ENCODE measurements at regions not wholly inside any gene's neighbourhood (a gene's known extent, or its start where the extent isn't known, plus 50 kb on each side); places are given as distances from the start of the nearest gene placed in this dataset.
A peak's percentile ranks its signal among the peaks of the same experiment; 100 is the strongest.
"Not testable (repeated sequence)": the region's sequence is repeated elsewhere in the genome, so short reads cannot be mapped to it uniquely, and the experiment has no call there.

DNA sequence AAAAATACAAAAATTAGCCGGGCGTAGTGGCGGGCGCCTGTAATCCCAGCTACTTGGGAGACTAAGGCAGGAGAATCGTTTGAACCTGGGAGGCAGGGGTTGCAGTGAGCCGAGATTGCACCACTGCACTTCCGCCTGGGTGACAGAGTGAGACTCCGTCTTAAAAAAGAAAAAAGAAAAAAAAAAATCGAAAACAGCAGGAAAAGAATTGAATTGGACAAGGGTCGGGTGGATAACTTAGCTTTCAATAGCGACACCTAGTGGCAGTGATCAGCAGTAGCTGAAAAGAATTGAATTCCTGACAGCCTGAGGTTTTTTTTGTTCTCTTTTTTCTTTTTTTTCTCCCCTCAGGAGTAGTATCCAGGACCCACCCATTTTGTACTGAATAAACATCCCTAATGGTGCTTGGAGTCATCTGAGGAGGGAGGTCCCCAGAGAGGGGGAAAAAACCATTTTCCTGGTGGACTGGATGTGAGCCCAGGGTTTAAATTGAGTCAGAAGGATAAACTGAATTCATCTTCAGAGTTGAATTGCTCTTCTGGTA is 55.1 kb downstream of the CYCS start:
- peak; percentile 86 for DNase-seq (ENCODE audit: low spot score)

DNA sequence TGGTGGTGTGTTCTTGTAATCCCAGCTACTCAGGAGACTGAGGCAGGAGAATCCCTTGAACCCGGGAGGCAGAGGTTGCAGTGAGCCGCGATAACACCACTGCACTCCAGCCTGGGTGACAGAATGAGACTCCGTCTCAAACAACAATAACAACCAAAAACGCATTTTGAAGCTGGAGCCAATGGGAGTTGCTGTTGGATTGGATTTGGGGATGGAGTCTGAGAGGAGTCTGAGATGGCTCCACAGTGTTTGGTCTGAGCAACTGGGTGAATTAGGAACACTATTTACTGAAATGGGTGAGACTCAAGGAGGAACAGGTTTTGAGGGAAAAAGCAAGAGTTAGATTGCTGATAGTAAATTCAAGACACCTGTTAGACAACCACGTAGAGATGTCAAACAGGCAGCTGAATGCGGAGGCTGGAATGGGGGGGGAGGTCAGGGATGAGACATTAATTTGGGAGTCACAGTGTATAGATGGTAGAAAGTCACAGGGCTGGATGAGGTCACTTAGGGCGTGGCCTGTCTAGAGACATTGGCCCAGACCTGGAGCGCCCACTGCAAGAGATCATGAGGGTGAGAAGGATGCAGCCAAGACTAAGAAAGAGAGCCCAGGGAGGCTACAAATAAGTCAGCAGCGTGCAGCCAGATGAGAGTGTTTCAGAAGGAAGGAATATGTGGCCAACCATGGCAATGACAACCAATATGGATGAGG is 56.4 kb downstream of the CYCS start:
- DNase-seq (ENCODE audit: low spot score): peak; percentile 14

DNA sequence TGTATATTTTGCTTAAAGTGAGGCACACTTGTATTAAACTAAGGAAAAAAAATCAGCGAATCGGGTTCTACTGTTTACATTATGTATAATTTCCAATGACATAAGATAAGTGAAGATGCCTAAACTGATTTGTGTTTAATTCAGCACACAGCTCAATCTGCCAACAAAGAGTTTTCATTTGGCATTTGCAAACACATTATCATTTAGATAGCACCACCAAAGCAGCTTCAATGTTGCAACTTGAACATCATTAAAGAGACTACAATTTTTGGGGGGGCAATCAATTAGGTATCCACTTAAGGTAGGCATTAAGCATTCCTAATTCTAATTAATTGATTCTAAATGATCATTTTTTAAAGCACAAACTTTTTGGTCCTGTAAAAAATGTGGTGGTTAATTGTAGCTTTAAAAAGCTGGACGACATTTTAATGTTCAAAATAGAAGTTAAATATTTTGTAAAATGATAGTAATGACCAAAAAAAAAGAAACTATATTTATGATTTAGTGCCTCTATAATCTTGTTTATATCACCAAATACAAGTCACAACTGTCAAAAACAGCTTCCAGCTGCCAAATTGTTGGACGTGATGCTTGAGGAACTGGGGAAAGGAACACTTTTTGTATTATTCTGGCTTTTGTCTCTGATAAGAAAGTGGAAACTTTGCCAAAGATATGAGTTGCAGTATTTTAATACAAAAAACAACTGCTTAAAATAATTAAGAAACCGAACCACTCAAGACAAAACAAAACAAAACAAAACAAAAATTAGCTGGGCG is 57.1 kb downstream of the CYCS start:
- DNase-seq (ENCODE audit: low spot score): no peak

DNA sequence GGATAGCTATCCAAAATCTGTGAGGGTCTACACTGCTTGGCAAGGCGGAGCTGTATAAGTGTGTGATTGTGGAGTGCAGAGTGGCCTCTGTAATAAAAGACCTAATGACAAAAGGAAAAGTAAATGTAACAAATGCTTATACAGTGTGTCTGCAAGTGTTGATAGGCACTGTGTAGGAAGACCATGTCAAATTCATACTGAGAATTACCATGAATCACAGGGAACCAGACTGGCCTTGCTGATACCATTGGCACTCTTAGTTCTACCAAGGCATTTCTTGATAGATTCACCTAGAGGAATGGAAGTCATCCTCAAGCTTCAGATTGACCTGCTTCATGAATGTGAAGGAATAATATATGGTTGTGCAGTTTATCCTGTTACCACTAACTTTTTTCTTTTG is 58.8 kb downstream of the CYCS start:
- no peak for DNase-seq (ENCODE audit: low spot score)

DNA sequence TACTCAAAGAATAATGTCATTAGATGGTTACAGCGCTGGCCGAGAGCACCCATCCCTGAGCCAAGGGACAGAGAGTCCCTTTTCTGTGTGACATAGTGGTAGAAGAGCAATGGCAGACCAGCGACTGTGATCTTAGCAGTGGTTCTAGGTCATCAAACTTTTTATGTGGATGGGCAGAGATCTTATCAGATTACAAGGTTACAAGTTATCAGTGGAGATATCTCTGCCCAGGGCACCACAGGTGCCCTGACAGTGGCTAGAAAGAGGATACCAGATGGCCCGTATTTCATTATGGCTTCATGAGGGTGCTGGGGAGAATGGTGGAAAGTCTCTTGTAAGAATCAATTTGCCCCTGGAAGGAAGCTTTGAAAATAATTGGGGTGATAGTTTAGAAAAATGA is 62.7 kb downstream of the CYCS start:
- no peak for DNase-seq (ENCODE audit: low spot score)

- no peak for DNase-seq (ENCODE audit: low spot score)
Observed at GRCh38 chr7:25060487-25061055, 64.5 kb downstream of the CYCS start.

DNA sequence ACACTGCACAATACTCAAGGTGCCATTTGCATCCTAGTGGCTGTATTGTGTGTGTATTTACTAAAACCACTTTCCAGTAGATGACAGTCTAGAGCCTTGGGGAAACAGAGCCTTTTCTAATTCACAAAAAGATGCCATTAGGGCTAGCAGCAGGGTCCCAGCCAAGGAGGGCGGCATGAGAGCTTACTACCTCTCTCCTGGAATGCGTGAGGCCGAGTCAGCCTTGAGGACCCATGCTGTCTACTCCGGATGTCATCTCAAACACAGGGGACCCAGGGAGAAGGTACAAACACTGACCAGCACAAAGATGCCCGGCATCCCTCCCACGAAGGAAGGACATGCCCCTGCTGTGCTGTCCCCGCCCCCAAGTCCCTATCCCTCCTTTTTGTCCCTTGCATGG is 65.5 kb downstream of the CYCS start:
- DNase-seq (ENCODE audit: low spot score): no peak

DNA sequence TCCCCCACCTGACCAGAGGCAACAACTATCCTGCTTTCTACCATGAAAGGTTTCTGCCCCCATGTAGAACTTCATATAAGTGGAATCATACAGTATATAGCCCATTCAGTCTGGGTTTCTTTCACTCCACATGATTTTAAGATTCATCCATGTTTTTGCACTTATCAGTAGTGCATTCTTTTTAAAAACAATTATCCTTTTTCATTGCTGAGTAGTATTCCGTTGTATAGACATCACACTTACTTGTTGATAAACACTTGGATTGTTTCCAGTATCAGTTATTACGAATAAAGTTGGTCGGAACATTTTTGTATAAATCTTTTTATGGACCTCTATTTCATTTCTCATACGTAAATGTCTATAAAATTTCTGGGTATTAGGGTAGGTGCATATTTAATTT is 68.7 kb downstream of the CYCS start:
- DNase-seq (ENCODE audit: low spot score): no peak

DNA sequence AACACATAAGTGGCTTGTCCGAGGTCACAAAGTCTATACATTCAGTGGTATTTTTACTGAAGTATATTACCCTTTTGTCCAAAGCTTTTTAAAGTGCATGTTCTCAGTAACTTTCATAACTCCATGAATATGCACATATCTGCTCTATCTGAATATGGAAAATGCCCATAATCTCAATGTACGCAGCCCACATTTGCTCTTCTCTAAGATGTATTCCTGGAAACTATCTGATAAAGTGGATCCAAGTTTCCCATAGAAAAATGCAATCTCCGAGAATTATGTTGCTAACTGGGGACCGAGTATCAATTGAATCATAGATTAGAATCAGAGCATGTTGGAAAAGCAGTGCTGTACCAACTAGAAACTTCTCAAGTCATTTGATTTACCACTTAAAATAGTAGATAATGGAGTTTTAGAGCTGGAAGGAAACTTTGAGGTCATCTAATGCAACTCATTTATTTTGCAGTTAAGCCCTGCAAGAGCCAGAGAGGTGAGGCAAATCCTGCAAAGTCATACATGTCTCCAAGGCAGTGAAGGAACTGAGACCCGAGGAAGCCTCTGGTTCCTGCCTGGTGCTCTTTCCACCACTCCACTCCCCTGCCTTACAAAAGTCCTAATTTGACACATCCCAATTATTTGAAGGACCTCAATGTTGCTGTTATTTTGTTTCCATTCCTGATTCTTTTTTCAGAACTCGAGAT is 69.4 kb downstream of the CYCS start:
- no peak for DNase-seq (ENCODE audit: low spot score)

GRCh38 chr7:25054819-25055519 is 70.1 kb downstream of the CYCS start:
- no peak for DNase-seq (ENCODE audit: low spot score)

DNA sequence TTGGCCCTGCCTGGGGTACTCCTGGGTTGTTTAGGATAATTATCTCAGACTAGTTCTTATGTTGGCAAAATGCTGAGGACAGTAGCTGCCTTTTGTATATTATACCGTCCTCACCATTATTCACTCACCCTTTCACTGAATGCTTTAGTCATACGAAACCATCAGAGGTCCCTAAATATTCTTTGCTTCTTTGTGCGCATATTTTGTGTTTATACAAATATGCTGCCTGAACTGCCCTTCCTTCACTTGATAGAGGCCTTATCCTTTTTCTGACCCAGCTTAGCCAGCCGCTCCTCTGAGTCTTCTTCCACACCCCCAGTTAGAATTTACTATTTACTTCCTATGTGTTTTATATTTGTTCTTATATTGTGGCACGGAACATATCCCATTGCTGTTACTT is 70.2 kb upstream of the OSBPL3 start:
- DNase-seq (ENCODE audit: low spot score): no peak

DNA sequence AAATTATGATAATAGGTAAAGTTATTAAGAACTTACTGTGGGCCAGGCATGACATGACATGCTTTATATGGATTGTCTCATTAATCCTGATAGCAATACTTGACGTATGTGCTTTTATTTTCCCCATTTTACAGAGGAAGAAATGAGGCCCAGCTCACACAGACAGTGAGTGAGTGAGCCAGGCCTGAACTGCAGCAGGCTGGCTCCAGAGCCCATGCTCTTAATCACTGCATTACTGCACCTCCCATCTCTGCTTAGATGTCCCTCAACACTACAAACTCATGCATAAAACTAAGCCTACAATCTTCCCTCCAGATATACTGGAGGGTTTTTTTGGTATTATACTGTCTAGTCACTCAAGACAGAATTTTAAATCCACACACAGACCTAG is 68.5 kb upstream of the OSBPL3 start:
- no peak for DNase-seq (ENCODE audit: low spot score)

- not testable (repeated sequence) for DNase-seq (ENCODE audit: low spot score)
Observed at GRCh38 chr7:25047571-25048443, 67.8 kb upstream of the OSBPL3 start.

DNA sequence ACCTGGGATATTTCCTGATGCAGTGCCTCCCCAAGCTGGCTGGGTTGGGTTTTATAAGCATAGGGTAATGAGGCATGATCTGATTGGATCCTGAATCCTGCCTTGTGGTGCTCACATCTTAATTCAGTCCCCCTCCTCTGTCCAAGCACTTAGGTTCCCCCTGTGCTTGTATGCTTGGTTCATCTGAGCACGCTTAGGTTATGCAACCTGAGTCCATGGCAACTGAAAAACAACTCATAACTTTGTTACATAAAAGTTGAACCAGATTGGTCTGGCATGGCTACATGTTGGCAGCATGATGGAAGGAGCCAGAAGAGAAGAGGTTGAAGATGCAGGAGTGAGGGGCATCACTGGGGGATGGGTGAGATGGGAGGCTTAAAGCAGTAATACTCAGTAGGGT is 57.3 kb upstream of the OSBPL3 start:
- no peak for DNase-seq (ENCODE audit: low spot score)

GRCh38 chr7:25035274-25035673 is 55.3 kb upstream of the OSBPL3 start:
- no peak for DNase-seq (ENCODE audit: low spot score)

- no peak for DNase-seq (ENCODE audit: low spot score)
Observed at GRCh38 chr7:25034136-25034535, 54.2 kb upstream of the OSBPL3 start.

- DNase-seq (ENCODE audit: low spot score): peak; percentile 17
Observed at GRCh38 chr7:25032774-25033743, 53.1 kb upstream of the OSBPL3 start.

- DNase-seq (ENCODE audit: low spot score): peak; percentile 71
Observed at GRCh38 chr7:25031432-25031831, 51.5 kb upstream of the OSBPL3 start.

DNA sequence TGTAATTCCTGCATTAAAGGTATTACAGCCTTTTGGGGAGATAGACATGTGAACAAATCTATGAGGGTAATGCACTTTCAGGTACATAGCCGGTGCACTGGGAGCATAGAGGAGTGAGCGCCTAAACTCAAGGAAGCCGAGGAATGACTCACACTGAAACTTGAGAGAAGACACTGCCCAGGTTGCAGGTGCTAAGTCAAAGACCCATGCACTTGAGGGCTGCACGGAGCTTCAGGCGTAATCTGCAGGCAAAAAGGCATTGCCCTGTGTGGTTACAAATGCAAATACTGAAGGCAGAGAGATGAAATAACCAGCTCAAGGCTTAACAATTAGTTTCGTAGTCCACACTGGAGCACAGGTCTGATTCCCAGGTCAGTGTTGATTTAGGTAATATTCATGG is 51.0 kb upstream of the OSBPL3 start:
- DNase-seq (ENCODE audit: low spot score): peak; percentile 52
